HEK293T (cell line): ENCODE measurements at regions not wholly inside any gene's neighbourhood (a gene's known extent, or its start where the extent isn't known, plus 50 kb on each side); places are given as distances from the start of the nearest gene placed in this dataset.

Source experiments
- LEF1 ChIP-seq: fragments of 450-650 bp; IDR thresholded peaks from 2 replicates; pipeline ENCODE4 v1.6.1; 2017; ENCODE audit warnings: mild to moderate bottlenecking, borderline replicate concordance
- SP1 ChIP-seq: fragments of 450-650 bp; IDR thresholded peaks from 2 replicates; pipeline ENCODE4 v1.6.1; 2017

DNA sequence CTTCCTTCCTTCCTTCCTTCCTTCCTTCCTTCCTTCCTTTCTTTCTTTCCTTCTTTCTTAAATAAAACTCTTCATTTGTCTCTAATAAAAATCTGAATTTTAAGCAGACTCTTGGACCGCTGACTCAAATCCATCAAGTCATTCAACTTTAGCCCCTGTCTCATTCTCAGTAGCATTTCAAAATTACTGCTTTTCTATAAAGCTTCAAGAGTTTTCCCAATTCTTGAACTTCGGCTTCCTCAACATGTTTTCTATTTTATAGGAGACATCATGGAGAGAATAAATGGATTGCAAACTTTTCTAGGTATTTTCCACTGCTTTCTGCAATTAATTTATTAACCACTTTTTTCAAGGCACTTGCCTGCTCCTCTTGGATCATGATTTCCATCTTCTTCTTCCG is 497.1 kb upstream of the GJE1 start:
- TF ChIP-seq SP1 (no peak), LEF1 (no peak)
